DND-41 (cell line): ENCODE measurements at regions not wholly inside any gene's neighbourhood (a gene's known extent, or its start where the extent isn't known, plus 50 kb on each side); places are given as distances from the start of the nearest gene placed in this dataset.

ENCODE experiments used
- ATAC-seq: fragments of 200-7000 bp; cut with Tn5 transposase; 3 replicates; pipeline ENCODE4 v1.9.1; 2021; ENCODE audit warnings: low read depth; ENCODE audit not compliant: insufficient read depth
- DNase-seq: peaks from one replicate; pipeline ENCODE4 v3.0.0-alpha.2; 2020
- H2AFZ ChIP-seq: 2 replicates; pipeline ENCODE4 v1.6.0; 2012; ENCODE audit warnings: low read depth, low read length
- H3K27ac ChIP-seq: 2 replicates; pipeline ENCODE4 v1.5.1; 2012; ENCODE audit warnings: low read length, inconsistent platforms
- H3K27me3 ChIP-seq: fragments of 200-600 bp; sonication (generic); 2 replicates; pipeline ENCODE4 v1.6.0; 2012; ENCODE audit warnings: low read length, mild to moderate bottlenecking, inconsistent platforms; ENCODE audit not compliant: insufficient read depth, poor library complexity
- H3K36me3 ChIP-seq: 2 replicates; pipeline ENCODE4 v1.5.1; 2012; ENCODE audit warnings: low read length, inconsistent platforms; ENCODE audit not compliant: insufficient read depth
- H3K4me1 ChIP-seq: 2 replicates; pipeline ENCODE4 v1.5.1; 2012; ENCODE audit warnings: mild to moderate bottlenecking, low read length; ENCODE audit not compliant: insufficient read depth
- H3K4me2 ChIP-seq: 2 replicates; pipeline ENCODE4 v1.6.0; 2012; ENCODE audit warnings: mild to moderate bottlenecking, moderate library complexity, low read length, inconsistent platforms; ENCODE audit not compliant: insufficient read depth
- H3K4me3 ChIP-seq, 2 experiments: fragments of 200-600 bp in 1 of 2; shearing (Covaris generic) in 1 of 2; 2 replicates each; pipeline ENCODE4 v1.5.1; 2012 to 2016; ENCODE audit warnings: inconsistent platforms in 2 of 2, low read length in 2 of 2, mild to moderate bottlenecking in 2 of 2, low read depth in 1 of 2, moderate library complexity in 1 of 2
- H3K79me2 ChIP-seq: 2 replicates; pipeline ENCODE4 v1.6.0; 2012; ENCODE audit warnings: low read length, inconsistent platforms; ENCODE audit not compliant: insufficient read depth
- H3K9ac ChIP-seq: 2 replicates; pipeline ENCODE4 v1.6.0; 2012; ENCODE audit warnings: low read depth, mild to moderate bottlenecking, inconsistent platforms, low read length, moderate library complexity
- H3K9me3 ChIP-seq: 2 replicates; pipeline ENCODE4 v1.5.1; 2012; ENCODE audit warnings: low read length, moderate library complexity, mild to moderate bottlenecking, inconsistent platforms; ENCODE audit not compliant: insufficient read depth, severe bottlenecking
- H4K20me1 ChIP-seq: 2 replicates; pipeline ENCODE4 v1.6.0; 2012; ENCODE audit warnings: low read length; ENCODE audit not compliant: insufficient read depth
- CTCF ChIP-seq: IDR thresholded peaks from 2 replicates; pipeline ENCODE4 v1.5.1; 2012; ENCODE audit warnings: borderline replicate concordance, low read length, moderate library complexity, mild to moderate bottlenecking; ENCODE audit not compliant: poor library complexity, severe bottlenecking; ENCODE audit errors: extremely low read depth
- EZH2 ChIP-seq: IDR thresholded peaks from 3 replicates; pipeline ENCODE4 v1.6.1; 2012; ENCODE audit warnings: borderline replicate concordance, low read depth, mild to moderate bottlenecking, moderate library complexity, low read length, inconsistent platforms; ENCODE audit not compliant: severe bottlenecking

GRCh38 chr11:33525789-33526188, 174.8 kb downstream of the C11orf91 start:
- H3K4me2 ChIP-seq, result no peak overlapping the region

GRCh38 chr11:33521384-33521783, 179.2 kb downstream of the C11orf91 start:
- Histone ChIP-seq H3K4me2 (no peak overlapping the region), H4K20me1 (no peaks in the 10 kb centered on the region), H3K9ac (no peak overlapping the region), H2AFZ (no peak overlapping the region), H3K27me3 (peaks cover 3% of the 10 kb centered on the region), H3K4me1 (no peaks in the 10 kb centered on the region), H3K79me2 (no peaks in the 10 kb centered on the region), H3K36me3 (no peaks in the 10 kb centered on the region), H3K27ac (no peak overlapping the region), H3K9me3 (no peaks in the 10 kb centered on the region), H3K4me3 (no peak overlapping the region)
- TF ChIP-seq CTCF (no peak), EZH2 (no peak)
- ATAC-seq, result no peak
- no peak for DNase-seq

More at GRCh38 chr11:33525789-33526188, 174.8 kb downstream of the C11orf91 start:
- H3K4me3 ChIP-seq, result no peak overlapping the region
- no peak for TF ChIP-seq CTCF
- no peak for TF ChIP-seq EZH2
- H3K79me2 ChIP-seq, result no peaks in the 10 kb centered on the region
- H3K4me1 ChIP-seq, result no peaks in the 10 kb centered on the region
- H3K27ac ChIP-seq, result no peak overlapping the region
- no peaks in the 10 kb centered on the region for H4K20me1 ChIP-seq
- no peaks in the 10 kb centered on the region for H3K27me3 ChIP-seq
- no peaks in the 10 kb centered on the region for H3K9me3 ChIP-seq
- ATAC-seq (no peak), DNase-seq (no peak)
- no peaks in the 10 kb centered on the region for H3K36me3 ChIP-seq
- no peak overlapping the region for H2AFZ ChIP-seq
- H3K9ac ChIP-seq, result no peak overlapping the region

GRCh38 chr11:33520112-33520511, 180.5 kb downstream of the C11orf91 start:
- Histone ChIP-seq H3K4me2 (no peak overlapping the region), H3K9ac (no peak overlapping the region), H3K36me3 (no peaks in the 10 kb centered on the region), H3K79me2 (no peaks in the 10 kb centered on the region), H3K27ac (no peak overlapping the region), H4K20me1 (no peaks in the 10 kb centered on the region), H2AFZ (no peak overlapping the region), H3K9me3 (no peaks in the 10 kb centered on the region), H3K27me3 (peaks cover 3% of the 10 kb centered on the region), H3K4me3 (no peak overlapping the region), H3K4me1 (no peaks in the 10 kb centered on the region)
- TF ChIP-seq EZH2, result no peak
- no peak for TF ChIP-seq CTCF
- no peak for ATAC-seq
- DNase-seq, result no peak

- Histone ChIP-seq H3K4me2 (no peak overlapping the region), H3K4me1 (no peaks in the 10 kb centered on the region), H3K27me3 (peaks cover 3% of the 10 kb centered on the region), H3K36me3 (no peaks in the 10 kb centered on the region), H3K9ac (no peak overlapping the region), H3K27ac (no peak overlapping the region), H4K20me1 (no peaks in the 10 kb centered on the region), H3K79me2 (no peaks in the 10 kb centered on the region), H3K9me3 (no peaks in the 10 kb centered on the region), H2AFZ (no peak overlapping the region), H3K4me3 (no peak overlapping the region)
- no peak for ATAC-seq
- no peak for TF ChIP-seq EZH2
- no peak for TF ChIP-seq CTCF
- no peak for DNase-seq
Observed at GRCh38 chr11:33515347-33515746, 185.3 kb downstream of the C11orf91 start.
